NCI-H524 (cell line): ENCODE measurements at regions not wholly inside any gene's neighbourhood (a gene's known extent, or its start where the extent isn't known, plus 50 kb on each side); places are given as distances from the start of the nearest gene placed in this dataset.

ENCODE experiments used
- DNase-seq, 2 experiments: peaks; one replicate each; lab custom pipeline; 2025; lab: John Stamatoyannopoulos, UW

- DNase-seq = no peak
These were observed 269.6 kb upstream of the KLF4 start for GRCh38 chr9:107759009-107759822.

- no peak for DNase-seq
These were observed 266.5 kb upstream of the KLF4 start for GRCh38 chr9:107756091-107756490.

DNA sequence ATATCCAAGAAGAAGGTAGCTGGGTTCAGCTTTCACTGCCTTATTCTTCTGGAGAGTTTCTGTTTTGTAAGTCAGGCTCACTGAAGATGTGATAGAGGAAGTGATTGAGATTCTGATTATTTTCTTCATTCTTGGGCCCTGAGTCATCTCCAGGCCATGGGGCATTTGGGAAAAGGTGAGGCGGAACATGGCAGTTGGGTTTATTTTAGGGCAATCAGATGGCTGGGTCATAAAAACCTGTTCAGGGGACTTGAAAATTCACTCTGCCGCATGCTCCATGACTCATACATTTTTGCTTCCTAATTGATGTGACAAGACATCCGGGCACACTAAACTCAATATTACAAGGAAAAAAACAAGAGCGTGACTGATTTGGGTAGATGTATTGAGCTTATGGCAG lies 265.7 kb upstream of the KLF4 start:
- no peak for DNase-seq

DNA sequence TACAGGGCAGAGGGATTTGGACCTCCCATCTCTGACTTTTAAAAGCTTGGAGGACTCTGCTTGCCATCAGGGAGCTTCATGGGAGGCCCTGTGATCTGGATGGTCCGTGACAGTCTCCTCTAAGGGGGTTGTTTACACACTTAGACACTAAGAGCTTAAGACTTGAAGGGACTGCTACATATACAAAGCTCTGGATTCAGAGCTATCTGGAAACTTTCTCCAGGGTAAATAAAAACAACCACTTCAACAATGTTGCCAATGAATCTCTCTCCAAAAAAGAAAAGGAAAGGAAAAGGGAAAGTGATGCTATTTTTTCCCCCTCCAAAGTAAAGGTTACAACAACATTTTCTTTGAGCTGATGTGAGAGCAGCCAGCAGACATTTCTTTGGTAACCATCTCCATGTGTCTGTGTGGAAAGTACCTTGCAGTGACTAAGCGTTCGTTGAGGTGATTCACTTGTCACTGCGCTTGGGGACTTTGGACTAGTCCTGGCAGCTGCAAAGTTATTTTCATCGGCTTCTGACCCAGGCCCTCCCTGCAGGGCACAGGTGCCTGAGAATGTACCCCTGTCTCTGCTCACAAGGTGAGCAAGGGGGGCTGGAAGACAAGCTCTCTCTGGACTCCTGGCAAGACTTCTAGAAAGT lies 262.1 kb upstream of the KLF4 start:
- no peak for DNase-seq

DNA sequence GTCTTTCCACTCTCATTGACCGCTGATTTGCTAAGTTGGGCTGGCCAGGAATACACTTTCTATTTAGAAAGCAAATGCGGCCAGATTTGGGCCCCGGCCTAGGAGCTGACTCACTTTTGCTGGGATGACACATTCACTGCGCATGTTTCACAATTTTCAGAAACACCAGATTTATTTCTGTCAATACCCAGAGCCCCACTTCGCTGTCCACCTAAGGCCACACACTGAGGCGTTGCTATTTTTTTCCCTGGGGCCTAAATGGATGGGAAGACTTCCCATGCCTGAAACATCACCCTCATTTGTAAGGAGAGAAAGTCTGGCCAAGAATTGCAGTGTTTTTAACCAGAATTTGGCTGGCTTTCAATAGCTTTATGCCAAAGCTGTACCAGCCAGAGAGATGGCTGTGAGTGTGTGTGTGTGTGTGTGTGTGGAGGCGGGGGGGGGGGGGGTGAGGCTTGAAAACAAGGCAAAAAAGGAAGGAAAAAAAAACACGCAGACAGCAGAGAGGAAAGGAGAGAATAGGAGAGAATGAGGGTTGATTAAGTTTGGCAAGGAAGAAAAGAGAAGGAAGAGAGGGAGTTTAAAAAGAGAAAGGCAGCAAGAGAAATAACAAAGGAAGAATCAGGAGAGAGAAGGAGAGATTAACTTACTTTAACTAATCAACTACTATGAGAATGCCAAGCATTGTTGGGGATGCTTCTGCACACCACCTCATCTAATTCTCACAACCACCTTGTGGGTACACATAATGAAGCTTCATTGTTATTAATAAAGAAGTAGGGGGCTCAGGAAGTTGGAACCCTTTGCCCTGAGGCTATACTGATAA lies 261.4 kb upstream of the KLF4 start:
- no peak for DNase-seq

DNA sequence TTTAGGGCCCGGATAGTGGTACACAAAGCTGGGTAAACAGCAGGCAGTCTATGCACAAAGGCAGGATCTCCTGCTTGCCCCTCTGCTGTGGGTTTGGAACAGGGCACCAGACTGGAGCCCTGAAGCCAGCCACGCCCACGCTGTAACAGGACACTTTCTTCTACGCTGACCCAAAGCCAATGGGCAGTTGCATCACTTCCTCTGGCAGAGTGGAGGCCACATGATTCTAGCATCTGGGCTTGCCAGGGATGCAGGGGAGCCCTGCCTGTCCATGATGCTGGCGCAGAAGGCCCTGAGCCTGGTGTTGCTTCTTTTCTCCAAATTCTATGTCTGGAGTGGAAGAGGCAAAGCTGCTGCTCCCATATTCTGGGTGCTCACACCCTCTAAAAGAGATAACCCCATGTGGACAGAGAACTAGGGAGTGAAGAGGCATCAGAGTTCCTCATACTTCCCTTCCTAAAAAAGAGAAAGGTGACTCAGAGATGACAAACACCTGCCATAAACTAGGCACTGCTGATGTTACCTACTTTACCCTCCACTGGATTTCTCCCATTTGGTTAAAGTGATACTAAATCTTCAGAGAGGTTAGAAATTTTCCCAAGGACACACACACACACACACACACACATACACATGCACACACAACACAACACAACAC lies 260.3 kb upstream of the KLF4 start:
- peak in 1 of 2 experiments; percentile 27 for DNase-seq

- DNase-seq = no peak
These were observed 255.3 kb upstream of the KLF4 start for GRCh38 chr9:107744873-107745272.

GRCh38 chr9:107742531-107743309 lies 253.2 kb upstream of the KLF4 start:
- DNase-seq = no peak

DNA sequence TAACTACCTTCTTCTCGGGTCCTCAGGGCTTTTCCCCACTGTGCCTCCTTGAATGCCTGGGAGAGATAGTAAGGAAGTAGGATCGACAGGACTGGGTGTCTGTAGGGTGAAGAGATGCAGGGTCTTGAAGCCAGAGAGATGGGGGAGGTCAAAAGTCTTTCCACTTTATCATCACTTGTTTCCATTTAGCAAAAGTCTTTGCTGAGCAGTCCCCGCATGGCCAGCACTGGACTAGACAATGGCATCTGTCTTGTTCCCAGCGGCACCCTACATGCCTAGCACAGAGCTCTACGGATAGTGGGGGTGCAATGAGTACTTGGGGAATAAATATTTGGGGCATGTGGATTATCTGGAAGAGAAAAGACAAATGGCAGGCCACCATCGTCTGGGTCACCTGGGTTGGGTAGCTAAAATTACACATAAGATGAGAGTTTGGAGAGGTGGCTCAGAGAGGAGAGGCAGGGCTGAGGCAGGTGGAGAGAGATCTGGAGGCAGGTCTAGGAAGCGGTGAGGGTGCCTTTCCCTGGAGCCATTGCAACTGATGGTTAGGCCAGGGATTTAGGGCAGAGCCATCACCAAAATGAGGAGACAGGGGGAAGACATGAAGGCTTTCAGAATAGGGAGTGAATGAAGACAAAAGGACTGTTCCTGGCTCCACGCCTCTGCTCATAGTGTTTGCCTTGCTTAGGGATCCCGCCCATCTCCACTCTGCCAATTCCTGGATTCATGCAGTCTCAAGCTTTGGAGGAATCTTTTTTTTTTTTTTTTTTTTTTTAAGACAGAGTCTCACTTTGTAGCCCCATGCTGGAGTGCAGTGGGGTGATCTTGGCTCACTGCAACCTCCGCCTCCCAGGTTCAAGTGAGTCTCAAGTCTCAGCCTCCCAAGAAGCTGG lies 250.8 kb upstream of the KLF4 start:
- DNase-seq = no peak

DNA sequence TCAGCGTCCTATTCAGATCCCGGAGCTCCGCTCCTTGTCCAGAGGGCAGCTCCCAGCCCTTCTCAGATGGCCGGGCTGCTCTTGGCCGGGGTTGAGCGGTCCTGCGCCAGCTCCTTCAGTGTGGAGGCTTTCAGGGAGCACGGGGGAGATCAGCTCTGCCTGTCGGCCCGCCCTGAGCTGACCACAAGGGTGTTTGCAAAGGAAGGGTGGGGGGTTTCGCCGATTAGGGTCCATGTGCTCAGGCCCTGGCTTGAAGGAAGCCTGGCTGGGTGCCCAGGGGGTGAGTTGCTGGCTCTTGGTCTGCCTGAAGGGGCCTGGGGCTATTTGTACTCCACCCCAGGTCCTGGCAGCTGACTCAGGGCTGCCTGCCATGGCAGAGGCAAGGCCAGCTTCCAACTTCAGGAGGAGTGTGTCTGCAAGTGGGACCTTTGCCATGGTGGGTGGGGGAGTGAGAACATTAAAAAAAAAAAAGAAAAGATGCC lies 250.1 kb upstream of the KLF4 start:
- DNase-seq = no peak

DNA sequence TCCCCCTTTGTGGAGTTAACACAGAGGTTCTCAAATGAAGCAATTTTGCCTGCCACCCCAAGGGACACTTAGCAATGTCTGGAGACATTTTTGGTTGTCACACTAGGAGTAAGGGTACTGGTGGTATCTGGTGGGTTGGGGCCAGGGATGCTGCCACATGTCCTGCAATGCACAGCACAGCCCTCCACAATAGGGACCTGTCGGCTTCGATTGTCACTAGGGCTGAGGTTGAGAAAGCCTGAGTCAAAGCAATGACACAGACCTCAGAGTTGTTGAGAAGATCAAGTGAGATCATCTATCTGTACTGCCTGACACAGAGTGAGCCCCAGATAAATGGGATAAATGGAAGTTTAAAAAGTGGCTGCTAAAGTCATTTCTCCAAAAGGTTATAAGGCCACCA lies 249.2 kb upstream of the KLF4 start:
- DNase-seq = no peak

DNA sequence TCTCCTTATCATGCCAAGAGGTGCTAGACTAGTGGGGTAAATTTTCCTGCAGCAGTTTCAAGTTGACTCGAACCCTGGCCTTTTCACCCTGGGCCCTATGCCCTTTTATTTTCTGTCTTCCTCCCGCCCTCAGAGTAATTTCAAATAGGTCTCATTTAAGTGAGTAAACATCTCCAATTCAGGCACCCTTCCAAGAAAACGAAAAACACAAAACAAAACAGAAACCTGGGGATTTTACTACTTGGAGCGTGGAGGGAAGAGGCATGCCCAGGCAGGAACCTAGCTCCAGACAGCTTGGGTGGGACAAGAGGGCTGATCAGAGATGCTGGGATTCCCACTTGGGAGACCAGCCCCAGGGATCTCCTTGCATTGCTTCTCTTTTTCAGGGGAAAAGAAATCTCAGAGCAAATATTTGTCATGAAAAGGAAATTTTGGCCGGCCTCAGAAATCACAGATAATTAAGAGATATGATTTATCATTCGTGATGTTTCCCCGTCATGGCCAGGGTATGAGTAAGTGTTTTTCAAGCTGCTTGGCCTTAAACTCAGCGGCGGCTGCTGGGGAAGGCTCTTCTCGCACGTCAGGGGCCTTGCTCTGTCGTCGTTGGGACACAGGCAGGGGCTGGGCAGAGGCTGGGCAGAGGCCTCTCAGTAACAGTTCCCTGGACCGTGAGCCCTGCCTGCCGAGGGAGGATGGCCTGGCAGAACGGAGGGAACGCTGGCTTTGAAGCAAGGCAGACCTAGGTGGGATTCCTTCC lies 248.6 kb upstream of the KLF4 start:
- DNase-seq = no peak

GRCh38 chr9:107737610-107737986 lies 248.0 kb upstream of the KLF4 start:
- DNase-seq = no peak

DNA sequence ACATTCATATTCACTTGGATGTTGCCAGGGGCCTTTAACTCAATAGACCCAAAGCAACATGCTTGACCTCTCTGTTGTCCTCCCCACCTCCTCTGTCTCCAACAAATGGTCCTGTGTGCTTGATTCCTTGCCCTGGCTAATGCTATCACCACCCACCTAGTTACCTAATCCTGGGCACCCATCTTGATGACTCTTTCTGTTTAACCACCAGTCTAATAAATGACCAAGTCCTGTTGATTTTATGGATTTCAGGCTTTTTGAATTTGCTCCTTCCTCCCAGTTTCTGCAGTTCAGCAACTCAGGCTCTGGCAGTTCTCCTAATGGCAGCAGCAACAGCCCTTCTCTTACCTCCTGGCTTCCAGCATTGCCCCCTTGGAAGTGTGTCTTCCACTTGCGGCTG lies 246.3 kb upstream of the KLF4 start:
- no peak for DNase-seq

- DNase-seq = no peak
These were observed 244.9 kb upstream of the KLF4 start for GRCh38 chr9:107734256-107735013.

DNA sequence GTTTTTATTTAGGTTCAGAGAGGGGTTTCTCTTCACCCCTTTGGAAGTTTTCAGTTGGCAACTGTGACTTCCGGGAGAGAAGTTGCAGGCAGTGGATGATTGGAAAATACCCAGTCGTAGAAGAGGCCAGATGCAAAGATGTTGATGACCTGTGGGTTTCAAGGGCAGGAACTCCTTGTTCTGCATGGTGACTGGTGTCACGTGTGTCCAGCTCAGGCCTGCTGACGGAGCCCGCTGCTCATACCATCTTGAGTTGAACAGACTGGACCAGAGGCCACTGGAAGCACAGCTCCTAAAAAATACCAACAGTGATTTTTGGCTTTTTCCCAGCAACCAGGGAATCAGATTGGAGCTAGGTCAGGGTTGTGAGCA lies 243.9 kb upstream of the KLF4 start:
- DNase-seq = no peak

- no peak for DNase-seq
These were observed 243.4 kb upstream of the KLF4 start for GRCh38 chr9:107732781-107733522.

DNA sequence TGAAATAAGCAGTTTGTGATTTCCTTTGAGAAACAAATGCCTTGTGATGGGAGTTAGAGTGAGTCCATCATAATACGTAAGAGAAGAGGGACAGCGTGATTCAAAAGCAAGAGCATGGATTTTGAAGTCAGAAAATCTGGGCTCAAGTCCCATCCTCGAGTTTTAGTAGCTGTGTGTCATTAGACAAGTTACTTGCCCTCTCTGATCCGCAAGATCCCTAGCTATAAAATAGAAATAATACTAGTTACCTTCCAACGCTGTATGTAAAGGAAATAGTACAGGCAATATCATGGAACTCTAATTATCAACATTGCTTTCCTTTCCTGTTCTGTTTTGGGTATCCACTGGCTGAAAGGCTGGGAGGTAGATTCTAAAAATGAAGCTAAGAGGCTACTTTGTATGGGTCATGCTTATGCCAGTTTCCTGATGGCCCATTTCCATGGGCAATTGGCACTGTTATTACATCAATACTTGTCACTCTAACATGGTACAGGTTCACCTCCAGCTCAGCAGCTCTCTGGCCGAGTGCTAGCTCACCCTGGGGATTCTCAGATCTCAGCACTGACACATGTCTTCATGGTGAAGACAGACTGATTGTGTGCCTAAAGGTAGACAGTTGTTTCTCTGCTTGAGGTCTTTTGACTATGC lies 241.7 kb upstream of the KLF4 start:
- no peak for DNase-seq
